ENCODE measurements at regions not wholly inside any gene's neighbourhood (a gene's known extent, or its start where the extent isn't known, plus 50 kb on each side); places are given as distances from the start of the nearest gene placed in this dataset.
"Not testable (repeated sequence)": the region's sequence is repeated elsewhere in the genome, so short reads cannot be mapped to it uniquely, and the experiment has no call there.

DNA sequence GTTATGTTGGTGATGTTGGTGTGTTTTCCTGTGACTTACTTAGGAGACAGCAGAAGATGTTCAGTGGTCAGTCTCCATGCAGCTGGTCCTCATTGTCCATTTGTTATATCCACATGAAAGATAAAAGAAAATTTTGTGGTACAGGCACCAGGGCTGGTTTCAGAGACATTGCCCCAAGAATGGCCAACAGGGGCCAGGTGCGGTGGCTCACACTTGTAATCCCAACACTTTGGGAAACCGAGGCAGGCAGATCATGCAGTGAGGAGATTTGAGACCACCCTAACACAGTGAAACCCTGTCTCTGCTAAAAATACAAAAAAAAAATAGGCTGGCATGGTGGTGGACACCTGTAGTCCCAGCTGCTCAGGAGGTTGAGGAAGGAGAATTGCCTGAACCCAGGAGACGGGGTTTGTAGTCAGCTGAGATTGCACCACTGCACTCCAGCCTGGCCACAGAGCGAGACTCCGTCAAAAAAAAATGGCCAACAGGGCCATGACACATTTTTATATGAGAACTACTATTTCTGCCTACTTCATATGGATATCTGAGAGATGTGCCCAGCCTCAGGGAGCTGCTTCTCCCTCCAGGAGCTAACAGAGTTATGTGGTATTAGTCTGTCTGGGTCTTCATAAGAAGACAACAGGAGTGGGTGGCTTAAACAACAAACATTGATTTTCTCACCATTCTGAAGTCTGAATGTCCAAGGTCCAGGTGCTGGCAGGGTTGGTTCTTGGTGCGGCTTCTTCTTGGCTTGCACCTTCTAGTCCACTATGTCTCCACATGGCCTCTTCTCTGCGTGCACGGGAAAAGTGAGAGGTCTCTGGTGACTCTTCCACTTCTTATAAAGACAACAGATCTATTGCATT, 821.7 kb downstream of the TMEM121 start:
- DNase-seq (ENCODE audit: low spot score): no peak

GRCh38 chr14:106348873-106349540, 822.6 kb downstream of the TMEM121 start:
- DNase-seq (ENCODE audit: low spot score): not testable (repeated sequence)

- DNase-seq (ENCODE audit: low spot score): not testable (repeated sequence)
Observed at GRCh38 chr14:106349678-106350457, 823.5 kb downstream of the TMEM121 start.

GRCh38 chr14:106355007-106355791, 828.8 kb downstream of the TMEM121 start:
- not testable (repeated sequence) for DNase-seq (ENCODE audit: low spot score)

DNA sequence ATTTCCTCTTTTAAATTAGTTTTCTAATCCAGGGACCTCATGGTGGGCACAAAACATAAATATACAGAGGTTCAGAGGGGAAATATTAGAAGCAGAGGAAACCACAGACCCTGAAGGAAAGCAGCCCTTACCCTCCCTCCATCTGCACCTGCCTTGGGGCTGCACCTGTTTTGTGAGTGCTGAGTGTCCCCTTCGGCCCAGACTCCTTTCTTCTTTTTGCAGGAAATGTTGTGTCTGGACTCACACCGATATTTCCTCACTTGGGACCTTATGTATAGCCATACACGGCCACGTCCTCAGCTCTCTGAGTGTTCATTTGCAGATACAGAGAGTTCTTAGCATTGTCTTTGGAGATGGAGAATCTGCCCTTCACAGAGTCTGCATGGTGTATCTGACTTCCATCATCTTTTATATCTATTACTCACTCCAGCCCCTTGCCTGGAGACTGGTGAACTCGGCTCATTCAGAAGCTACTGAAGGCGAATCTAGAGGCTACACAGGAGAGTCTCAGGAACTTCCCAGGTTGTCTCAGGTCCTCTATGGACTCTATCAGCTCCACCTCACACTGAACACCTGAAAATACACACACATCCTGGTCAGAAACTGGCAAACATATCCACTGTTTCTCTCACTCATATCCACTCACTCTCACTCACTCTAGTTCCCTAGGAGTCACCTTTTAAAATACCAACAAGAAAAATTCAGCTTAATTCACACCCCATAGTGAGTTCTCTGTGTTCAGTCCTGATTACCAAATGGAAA, 829.7 kb downstream of the TMEM121 start:
- DNase-seq (ENCODE audit: low spot score): not testable (repeated sequence)

DNA sequence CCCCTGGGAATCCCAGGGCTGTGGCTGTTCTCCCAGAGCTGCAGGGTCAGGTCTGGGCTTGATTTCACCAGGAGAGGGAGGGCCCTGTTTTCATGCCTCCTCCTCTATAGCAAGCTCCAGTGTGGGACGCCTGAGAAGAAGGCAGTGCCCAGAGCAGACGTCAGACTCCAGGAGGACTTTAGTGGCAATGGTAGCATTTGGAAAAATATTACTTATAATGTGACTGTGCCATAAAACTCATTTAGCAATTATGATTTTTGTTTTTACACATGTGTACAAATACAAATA, 830.2 kb downstream of the TMEM121 start:
- not testable (repeated sequence) for DNase-seq (ENCODE audit: low spot score)

- not testable (repeated sequence) for DNase-seq (ENCODE audit: low spot score)
Observed at GRCh38 chr14:106359157-106359887, 832.9 kb downstream of the TMEM121 start.

DNA sequence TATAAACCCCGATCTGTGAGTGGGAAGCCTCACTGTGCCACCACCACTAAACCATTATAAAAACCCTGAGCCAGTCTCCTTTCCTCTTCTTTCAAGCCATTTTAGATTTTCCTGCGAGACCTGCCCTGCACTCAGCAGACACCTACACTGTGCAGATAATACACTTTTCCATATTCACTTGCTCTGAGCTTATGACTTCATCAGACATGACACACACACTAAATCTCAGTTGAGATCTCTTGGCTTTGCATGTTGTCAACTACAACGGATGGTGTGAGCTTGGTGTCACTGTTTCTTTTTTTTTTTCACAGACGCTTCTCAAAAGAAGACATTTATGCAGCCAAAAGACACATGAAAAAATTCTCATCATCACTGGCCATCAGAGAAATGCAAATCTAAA, 839.0 kb downstream of the TMEM121 start:
- not testable (repeated sequence) for DNase-seq (ENCODE audit: low spot score)

DNA sequence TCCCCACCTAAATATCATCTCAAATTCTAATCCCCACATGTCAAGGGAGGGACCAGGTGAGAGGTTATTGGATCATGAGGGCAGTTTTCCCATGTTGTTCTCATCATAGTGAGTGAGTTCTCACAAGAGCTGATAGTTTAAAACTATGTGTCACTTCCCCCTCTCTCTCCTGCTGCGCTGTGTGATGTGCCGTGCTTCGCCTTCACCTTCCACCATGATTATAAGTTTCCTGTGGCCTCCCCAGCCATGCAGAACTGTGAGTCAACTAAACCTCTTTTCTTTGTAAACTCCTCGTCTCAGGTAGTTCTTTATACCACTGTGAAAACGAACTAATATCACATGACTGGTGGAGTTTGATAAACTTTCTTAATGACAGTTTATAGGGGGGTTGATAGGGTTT, 839.5 kb downstream of the TMEM121 start:
- not testable (repeated sequence) for DNase-seq (ENCODE audit: low spot score)

DNA sequence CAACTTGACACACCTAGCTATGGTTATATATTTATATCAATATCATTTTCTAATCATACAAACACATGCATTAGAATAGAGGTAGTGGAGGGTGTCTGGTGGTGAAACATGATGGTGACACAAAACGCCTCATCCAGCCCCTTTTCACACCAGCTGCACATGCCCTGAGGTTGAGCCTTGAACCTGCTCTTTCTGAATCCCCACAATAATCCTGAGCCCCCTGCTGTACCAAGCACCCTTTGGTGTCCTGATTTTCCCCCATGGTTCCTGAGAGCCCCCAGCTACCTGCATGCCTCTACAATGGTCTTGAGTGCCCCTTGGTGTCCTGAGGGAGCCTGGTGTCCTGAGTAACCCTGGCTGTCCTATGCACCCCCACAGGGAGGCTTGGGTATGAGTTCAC, 840.6 kb downstream of the TMEM121 start:
- DNase-seq (ENCODE audit: low spot score): not testable (repeated sequence)

GRCh38 chr14:106369456-106369855, 843.1 kb downstream of the TMEM121 start:
- DNase-seq (ENCODE audit: low spot score): not testable (repeated sequence)

DNA sequence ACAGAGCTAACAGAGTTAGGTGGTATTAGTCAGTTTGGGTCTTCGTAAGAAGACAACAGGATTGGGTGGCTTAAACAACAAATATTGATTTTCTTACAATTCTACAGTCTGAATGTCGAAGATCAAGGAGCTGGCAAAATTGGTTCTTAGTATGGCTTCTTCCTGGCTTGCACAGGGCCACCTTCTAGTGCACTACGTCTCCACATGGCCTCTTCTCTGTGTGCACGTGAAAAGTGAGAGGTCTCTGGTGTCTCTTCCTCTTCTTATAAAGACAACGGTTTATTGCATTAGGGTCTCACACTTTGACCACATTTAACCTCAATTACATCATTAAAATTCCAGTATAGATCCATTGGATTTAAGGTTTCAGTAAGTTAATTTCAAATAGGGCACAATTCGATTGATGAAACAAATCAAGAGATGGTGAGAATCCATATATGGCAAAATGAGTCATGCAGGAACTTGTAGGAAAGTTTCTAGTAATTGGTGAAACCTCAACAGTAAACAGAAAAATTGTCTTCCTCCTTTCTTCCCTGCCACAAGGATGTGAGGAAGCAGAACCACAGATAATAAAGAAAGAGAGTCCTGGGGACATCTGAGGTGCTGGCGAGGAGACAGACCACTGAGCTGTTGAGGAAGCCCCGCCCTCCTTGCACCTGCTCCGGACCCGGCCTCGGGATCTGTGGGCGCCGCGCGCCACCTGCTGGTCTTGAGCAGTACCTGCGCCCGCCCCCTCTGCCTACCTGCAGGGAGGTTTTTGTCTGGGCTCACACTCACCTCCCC, 846.7 kb downstream of the TMEM121 start:
- no peak for DNase-seq (ENCODE audit: low spot score)

GRCh38 chr14:106373653-106374110, 847.3 kb downstream of the TMEM121 start:
- not testable (repeated sequence) for DNase-seq (ENCODE audit: low spot score)

DNA sequence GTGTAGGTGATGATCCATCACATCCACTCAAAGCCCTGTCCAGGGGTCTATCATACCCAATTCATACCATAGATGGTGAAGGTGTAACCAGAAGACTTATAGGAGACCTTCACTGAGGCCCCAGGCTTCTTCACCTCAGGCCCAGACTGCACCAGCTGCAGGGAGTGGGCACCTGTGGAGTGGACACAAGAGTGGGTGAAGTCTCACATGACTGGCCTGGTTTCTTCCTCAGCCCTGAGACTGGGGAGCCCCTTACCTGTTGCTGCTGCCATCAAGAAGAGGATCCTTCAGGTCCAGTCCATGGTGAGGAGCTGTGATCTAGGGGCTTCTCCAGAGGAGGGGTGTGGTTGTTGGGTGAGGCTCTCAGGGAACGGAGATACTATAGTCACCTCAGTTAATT, 851.0 kb downstream of the TMEM121 start:
- no peak for DNase-seq (ENCODE audit: low spot score)

- no peak for DNase-seq (ENCODE audit: low spot score)
Observed at GRCh38 chr14:106378191-106378590, 851.8 kb downstream of the TMEM121 start.

DNA sequence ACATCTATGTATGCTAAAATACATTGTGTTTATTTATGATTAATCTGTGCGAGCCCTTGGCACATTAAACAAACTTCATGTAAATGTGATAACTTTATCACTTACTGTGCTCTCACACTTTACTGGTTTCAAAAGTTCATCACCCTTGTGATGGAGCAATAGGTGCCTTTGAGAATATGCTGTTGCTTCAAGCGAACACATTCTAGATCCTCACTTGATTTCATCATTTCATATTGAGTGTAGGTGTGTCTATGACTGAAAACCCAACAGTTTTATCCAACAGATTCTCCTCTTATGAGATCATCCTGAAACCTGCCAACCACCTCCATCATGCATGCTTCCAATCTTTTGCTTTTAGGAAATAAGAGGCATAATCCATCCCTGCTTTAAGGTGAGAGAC, 854.4 kb downstream of the TMEM121 start:
- DNase-seq (ENCODE audit: low spot score): no peak

GRCh38 chr14:106389186-106389585, 862.8 kb downstream of the TMEM121 start:
- not testable (repeated sequence) for DNase-seq (ENCODE audit: low spot score)

GRCh38 chr14:106390401-106390800, 864.0 kb downstream of the TMEM121 start:
- no peak for DNase-seq (ENCODE audit: low spot score)

GRCh38 chr14:106390947-106391346, 864.6 kb downstream of the TMEM121 start:
- DNase-seq (ENCODE audit: low spot score): no peak

Data from left forelimb (tissue), 1 donor.